K562 (cell line): ENCODE measurements at regions not wholly inside any gene's neighbourhood (a gene's known extent, or its start where the extent isn't known, plus 50 kb on each side); places are given as distances from the start of the nearest gene placed in this dataset.

Source experiments
- BACH1 ChIP-seq: fragments of 200-800 bp; sonication (Bioruptor generic); IDR thresholded peaks from 2 replicates; pipeline ENCODE4 v1.6.1; 2016; ENCODE audit warnings: missing genetic modification characterization, missing compliant biosample characterization
- BHLHE40 ChIP-seq: IDR thresholded peaks from 2 replicates; pipeline ENCODE4 v1.6.1; 2011; ENCODE audit warnings: low read length, improper control_type of control experiment
- DPF2 ChIP-seq: fragments of 450-650 bp; IDR thresholded peaks from 2 replicates; pipeline ENCODE4 v1.6.1; 2016
- HIVEP1 ChIP-seq: fragments of 250-450 bp; sonication (Bioruptor Pico); IDR thresholded peaks from 2 replicates; pipeline ENCODE4 v1.4.0; 2020; ENCODE audit warnings: mild to moderate bottlenecking
- L3MBTL2 ChIP-seq: fragments of 450-650 bp; IDR thresholded peaks from 2 replicates; pipeline ENCODE4 v1.6.1; 2016; ENCODE audit warnings: mild to moderate bottlenecking, moderate library complexity
- MTF1 ChIP-seq: fragments of 250-450 bp; sonication (Bioruptor Pico); IDR thresholded peaks from 2 replicates; pipeline ENCODE4 v1.9.0; 2021; ENCODE audit warnings: moderate library complexity, mild to moderate bottlenecking, inconsistent platforms, borderline replicate concordance
- MYBL2 ChIP-seq, 2 experiments: fragments of 450-650 bp in 1 of 2; sonication (generic) in 1 of 2; formaldehyde crosslinking in 1 of 2; IDR thresholded peaks; 2 replicates each; pipeline versions ENCODE4 v1.6.1 to v1.8.1; 2017 to 2022; ENCODE audit warnings: borderline replicate concordance in 1 of 2, inconsistent platforms in 1 of 2, low read depth in 1 of 2, mild to moderate bottlenecking in 1 of 2, missing genetic modification reagents in 1 of 2, moderate library complexity in 1 of 2
- NFIX ChIP-seq: fragments of 250-450 bp; sonication (Bioruptor Pico); IDR thresholded peaks from 2 replicates; pipeline ENCODE4 v1.4.0; 2020; ENCODE audit warnings: low read depth, mild to moderate bottlenecking, moderate library complexity
- NR4A1 ChIP-seq, 2 experiments: fragments of 250-450 bp in 1 of 2; fragments of 450-650 bp in 1 of 2; sonication (Bioruptor Pico) in 1 of 2; IDR thresholded peaks; 2 replicates each; pipeline versions ENCODE4 v1.4.0 to v1.6.1; 2016 to 2020; ENCODE audit warnings: mild to moderate bottlenecking in 2 of 2, missing compliant biosample characterization in 1 of 2, missing genetic modification characterization in 1 of 2, moderate library complexity in 1 of 2
- POLR2A ChIP-seq: fragments of 450-650 bp; conservative IDR thresholded peaks from 2 replicates; pipeline ENCODE4 v1.6.1; 2016
- PYGO2 ChIP-seq: fragments of 450-650 bp; IDR thresholded peaks from 2 replicates; pipeline ENCODE4 v1.6.1; 2016; ENCODE audit warnings: mild to moderate bottlenecking, missing genetic modification characterization, moderate library complexity, missing compliant biosample characterization
- SRF ChIP-seq, 2 experiments: fragments of 250-450, 450-650 bp in 1 of 2; sonication (Bioruptor Pico) in 1 of 2; sonication (generic) in 1 of 2; formaldehyde crosslinking; IDR thresholded peaks; 2 replicates each; pipeline versions ENCODE4 v1.5.0 to v1.5.1; 2020 to 2022; ENCODE audit warnings: mild to moderate bottlenecking in 1 of 2, missing genetic modification reagents in 1 of 2
- SRSF3 ChIP-seq: fragments of 200-400 bp; formaldehyde crosslinking; IDR thresholded peaks from 2 replicates; pipeline ENCODE4 v1.6.1; 2016; ENCODE audit warnings: mild to moderate bottlenecking, low read length, moderate library complexity; ENCODE audit not compliant: insufficient read depth
- TCFL5 ChIP-seq: fragments of 250-450 bp; sonication (Bioruptor Pico); conservative IDR thresholded peaks from 2 replicates; pipeline ENCODE4 v1.6.1; 2021; ENCODE audit warnings: mild to moderate bottlenecking, moderate library complexity, matching md5 sums
- ZNF583 ChIP-seq: fragments of 250-450 bp; sonication (Bioruptor Pico); IDR thresholded peaks from 2 replicates; pipeline ENCODE4 v1.4.0; 2020
- ZNF75A ChIP-seq: fragments of 450-650 bp; formaldehyde crosslinking; IDR thresholded peaks from 2 replicates; pipeline ENCODE4 v1.4.0; 2020; ENCODE audit warnings: mild to moderate bottlenecking
- ZZZ3 ChIP-seq: fragments of 450-650 bp; IDR thresholded peaks from 2 replicates; pipeline ENCODE4 v1.6.1; 2016; ENCODE audit warnings: antibody characterized with exemption, mild to moderate bottlenecking, moderate library complexity
- TF ChIP-seq, protein P1 (sequence below): fragments of 250-450 bp; sonication (Bioruptor Pico); IDR thresholded peaks from 2 replicates; pipeline ENCODE4 v1.5.0; 2022; ENCODE audit warnings: mild to moderate bottlenecking
- TF ChIP-seq, protein P2 (sequence below): sonication (generic); formaldehyde crosslinking; IDR thresholded peaks from 2 replicates; pipeline ENCODE4 v1.8.0; 2022; ENCODE audit warnings: mild to moderate bottlenecking, missing genetic modification reagents
- TF ChIP-seq, protein P3 (sequence below): fragments of 250-450 bp; sonication (Bioruptor Pico); IDR thresholded peaks from 2 replicates; pipeline ENCODE4 v1.8.0; 2021; ENCODE audit warnings: mild to moderate bottlenecking, moderate library complexity
- TF ChIP-seq, protein P4 (sequence below): fragments of 250-450 bp; sonication (Bioruptor Pico); IDR thresholded peaks from 2 replicates; pipeline ENCODE4 v1.4.0; 2020; ENCODE audit warnings: mild to moderate bottlenecking, moderate library complexity

DNA sequence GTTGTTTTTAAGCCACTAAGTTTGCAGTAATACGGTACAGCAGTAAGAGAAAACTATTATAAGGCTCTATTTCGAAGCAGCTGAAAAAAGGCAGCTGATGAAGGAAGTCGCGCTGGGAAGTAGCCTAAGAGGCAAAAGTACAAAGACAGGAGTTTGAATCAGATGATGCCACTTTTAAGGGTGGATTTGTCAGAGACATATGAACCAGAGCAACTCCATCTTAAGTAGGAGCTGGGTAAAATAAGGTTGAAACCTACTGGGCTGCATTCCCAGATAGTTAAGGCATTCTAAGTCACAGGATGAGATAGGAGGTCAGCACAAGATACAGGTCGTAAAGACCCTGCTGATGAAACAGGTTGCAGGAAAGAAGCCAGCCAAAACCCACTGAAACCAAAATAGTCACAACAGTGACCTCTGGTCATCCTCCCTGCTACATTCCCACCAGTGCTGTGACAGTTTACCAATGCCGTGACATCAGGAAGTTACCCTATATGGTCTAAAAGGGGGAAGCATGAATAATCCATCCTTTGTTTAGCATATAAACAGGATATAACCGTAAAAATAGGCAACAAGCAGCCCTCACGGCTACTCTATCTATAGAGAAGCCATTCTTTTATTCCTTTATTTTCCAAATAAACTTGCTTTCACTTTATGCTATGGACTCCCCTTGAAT lies 91.8 kb upstream of the PRSS3 start (continued):
- TF ChIP-seq SRSF3 (no peak), MTF1 (CRISPR knock-in tag) (no peak), SRF (CRISPR knock-in tag; IDR thresholded peaks at IDR 0.05) (peak in 1 of 2 experiments; percentile 73; a peak in 2 of 4 replicates), HIVEP1 (CRISPR knock-in tag) (peak; percentile 74; the same call in 1 of the 2 replicates), NR4A1 (CRISPR knock-in tag; IDR thresholded peaks at IDR 0.05) (no peak), NR4A1 (tag; IDR thresholded peaks at IDR 0.05) (peak; percentile 93), PYGO2 (tag) (no peak), MYBL2 (IDR thresholded peaks at IDR 0.05; ENCODE audit: low read depth) (no peak), MYBL2 (CRISPR knock-in tag; IDR thresholded peaks at IDR 0.05; ENCODE audit: borderline replicate concordance) (no peak), ZZZ3 (no peak), DPF2 (no peak), POLR2A (no peak), NFIX (CRISPR knock-in tag) (no peak), BACH1 (peak; percentile 90), L3MBTL2 (no peak), BHLHE40 (no peak), TCFL5 (CRISPR knock-in tag) (peak; percentile 55; the same call in 1 of the 2 replicates), ZNF583 (peak; percentile 61; the same call in 1 of the 2 replicates), ZNF75A (CRISPR knock-in tag) (no peak)
- TF ChIP-seq, protein P1, sequence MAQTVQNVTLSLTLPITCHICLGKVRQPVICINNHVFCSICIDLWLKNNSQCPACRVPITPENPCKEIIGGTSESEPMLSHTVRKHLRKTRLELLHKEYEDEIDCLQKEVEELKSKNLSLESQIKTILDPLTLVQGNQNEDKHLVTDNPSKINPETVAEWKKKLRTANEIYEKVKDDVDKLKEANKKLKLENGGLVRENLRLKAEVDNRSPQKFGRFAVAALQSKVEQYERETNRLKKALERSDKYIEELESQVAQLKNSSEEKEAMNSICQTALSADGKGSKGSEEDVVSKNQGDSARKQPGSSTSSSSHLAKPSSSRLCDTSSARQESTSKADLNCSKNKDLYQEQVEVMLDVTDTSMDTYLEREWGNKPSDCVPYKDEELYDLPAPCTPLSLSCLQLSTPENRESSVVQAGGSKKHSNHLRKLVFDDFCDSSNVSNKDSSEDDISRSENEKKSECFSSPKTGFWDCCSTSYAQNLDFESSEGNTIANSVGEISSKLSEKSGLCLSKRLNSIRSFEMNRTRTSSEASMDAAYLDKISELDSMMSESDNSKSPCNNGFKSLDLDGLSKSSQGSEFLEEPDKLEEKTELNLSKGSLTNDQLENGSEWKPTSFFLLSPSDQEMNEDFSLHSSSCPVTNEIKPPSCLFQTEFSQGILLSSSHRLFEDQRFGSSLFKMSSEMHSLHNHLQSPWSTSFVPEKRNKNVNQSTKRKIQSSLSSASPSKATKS (CRISPR knock-in tag) = no peak
- TF ChIP-seq, protein P2, sequence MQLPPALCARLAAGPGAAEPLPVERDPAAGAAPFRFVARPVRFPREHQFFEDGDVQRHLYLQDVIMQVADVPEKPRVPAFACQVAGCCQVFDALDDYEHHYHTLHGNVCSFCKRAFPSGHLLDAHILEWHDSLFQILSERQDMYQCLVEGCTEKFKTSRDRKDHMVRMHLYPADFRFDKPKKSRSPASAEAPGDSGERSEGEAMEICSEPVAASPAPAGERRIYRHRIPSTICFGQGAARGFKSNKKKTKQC (CRISPR knock-in tag) = no peak
- TF ChIP-seq, protein P3, sequence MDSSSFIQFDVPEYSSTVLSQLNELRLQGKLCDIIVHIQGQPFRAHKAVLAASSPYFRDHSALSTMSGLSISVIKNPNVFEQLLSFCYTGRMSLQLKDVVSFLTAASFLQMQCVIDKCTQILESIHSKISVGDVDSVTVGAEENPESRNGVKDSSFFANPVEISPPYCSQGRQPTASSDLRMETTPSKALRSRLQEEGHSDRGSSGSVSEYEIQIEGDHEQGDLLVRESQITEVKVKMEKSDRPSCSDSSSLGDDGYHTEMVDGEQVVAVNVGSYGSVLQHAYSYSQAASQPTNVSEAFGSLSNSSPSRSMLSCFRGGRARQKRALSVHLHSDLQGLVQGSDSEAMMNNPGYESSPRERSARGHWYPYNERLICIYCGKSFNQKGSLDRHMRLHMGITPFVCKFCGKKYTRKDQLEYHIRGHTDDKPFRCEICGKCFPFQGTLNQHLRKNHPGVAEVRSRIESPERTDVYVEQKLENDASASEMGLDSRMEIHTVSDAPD (CRISPR knock-in tag) = no peak
- TF ChIP-seq, protein P4, sequence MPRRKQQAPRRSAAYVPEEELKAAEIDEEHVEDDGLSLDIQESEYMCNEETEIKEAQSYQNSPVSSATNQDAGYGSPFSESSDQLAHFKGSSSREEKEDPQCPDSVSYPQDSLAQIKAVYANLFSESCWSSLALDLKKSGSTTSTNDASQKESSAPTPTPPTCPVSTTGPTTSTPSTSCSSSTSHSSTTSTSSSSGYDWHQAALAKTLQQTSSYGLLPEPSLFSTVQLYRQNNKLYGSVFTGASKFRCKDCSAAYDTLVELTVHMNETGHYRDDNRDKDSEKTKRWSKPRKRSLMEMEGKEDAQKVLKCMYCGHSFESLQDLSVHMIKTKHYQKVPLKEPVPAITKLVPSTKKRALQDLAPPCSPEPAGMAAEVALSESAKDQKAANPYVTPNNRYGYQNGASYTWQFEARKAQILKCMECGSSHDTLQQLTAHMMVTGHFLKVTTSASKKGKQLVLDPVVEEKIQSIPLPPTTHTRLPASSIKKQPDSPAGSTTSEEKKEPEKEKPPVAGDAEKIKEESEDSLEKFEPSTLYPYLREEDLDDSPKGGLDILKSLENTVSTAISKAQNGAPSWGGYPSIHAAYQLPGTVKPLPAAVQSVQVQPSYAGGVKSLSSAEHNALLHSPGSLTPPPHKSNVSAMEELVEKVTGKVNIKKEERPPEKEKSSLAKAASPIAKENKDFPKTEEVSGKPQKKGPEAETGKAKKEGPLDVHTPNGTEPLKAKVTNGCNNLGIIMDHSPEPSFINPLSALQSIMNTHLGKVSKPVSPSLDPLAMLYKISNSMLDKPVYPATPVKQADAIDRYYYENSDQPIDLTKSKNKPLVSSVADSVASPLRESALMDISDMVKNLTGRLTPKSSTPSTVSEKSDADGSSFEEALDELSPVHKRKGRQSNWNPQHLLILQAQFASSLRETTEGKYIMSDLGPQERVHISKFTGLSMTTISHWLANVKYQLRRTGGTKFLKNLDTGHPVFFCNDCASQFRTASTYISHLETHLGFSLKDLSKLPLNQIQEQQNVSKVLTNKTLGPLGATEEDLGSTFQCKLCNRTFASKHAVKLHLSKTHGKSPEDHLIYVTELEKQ (CRISPR knock-in tag) = peak; percentile 84
